HG02981 (cell line): ENCODE measurements at regions not wholly inside any gene's neighbourhood (a gene's known extent, or its start where the extent isn't known, plus 50 kb on each side); places are given as distances from the start of the nearest gene placed in this dataset.

ENCODE experiments used
- ATAC-seq: cut with Tn5 transposase; IDR thresholded peaks from one replicate; pipeline ENCODE4 v1.9.1; 2021; ENCODE audit warnings: mild to moderate bottlenecking, moderate library complexity; ENCODE audit not compliant: unreplicated experiment

GRCh38 chr5:62001640-62002039 lies 304.4 kb upstream of the KIF2A start:
- ATAC-seq, result no peak

- no peak for ATAC-seq
These were observed 303.6 kb upstream of the KIF2A start for GRCh38 chr5:62002436-62002835.

GRCh38 chr5:62005551-62005950 lies 300.5 kb upstream of the KIF2A start:
- no peak for ATAC-seq

DNA sequence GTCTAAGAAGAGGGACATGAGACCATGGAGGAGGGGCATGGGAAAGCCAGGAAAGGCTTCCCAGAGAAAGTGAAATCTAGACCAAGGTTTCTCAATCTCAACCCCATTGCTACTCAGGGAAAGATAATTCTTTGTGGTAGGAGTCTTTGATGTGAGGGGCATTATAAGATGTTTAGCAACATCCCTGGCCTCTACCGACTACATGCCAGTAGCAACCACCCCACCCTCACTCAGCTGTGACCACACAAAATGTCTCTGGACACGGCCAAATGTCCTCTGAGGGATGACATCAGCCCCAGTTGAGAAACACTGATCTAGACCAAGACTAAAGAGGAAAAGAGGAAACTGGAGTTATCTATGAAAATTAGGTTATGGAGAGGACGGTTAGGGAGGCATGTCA lies 298.5 kb upstream of the KIF2A start:
- ATAC-seq, result no peak

DNA sequence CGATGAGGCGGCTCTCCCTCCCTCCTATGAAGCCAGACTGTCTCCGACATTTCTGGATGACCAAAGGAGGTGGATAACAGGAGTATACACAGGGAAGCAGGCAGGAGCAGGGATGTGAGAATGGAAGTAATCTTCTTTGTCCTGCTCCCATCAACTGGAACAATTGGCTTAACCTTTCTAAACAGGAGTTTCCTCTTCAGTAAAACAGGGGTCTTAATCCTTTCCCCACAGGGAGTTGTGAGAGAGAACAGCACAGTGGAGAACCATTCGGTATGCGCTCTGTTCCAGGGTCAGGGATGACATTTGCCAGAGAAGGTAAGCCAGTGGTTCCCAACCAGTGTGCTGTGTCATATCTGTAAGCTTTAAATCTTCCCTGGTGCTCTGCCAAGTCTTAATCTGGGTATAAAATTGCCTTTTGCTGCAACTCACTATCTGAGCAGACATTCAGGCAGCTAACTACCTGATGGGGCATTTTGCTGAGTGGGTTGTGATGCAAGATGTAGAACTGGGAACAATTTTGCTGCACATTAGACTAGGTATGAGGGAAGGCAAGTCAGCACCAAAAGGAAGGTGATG lies 294.8 kb upstream of the KIF2A start:
- no peak for ATAC-seq

- ATAC-seq, result no peak
These were observed 288.9 kb upstream of the KIF2A start for GRCh38 chr5:62017092-62017491.

- ATAC-seq, result no peak
These were observed 276.7 kb upstream of the KIF2A start for GRCh38 chr5:62029303-62029702.

DNA sequence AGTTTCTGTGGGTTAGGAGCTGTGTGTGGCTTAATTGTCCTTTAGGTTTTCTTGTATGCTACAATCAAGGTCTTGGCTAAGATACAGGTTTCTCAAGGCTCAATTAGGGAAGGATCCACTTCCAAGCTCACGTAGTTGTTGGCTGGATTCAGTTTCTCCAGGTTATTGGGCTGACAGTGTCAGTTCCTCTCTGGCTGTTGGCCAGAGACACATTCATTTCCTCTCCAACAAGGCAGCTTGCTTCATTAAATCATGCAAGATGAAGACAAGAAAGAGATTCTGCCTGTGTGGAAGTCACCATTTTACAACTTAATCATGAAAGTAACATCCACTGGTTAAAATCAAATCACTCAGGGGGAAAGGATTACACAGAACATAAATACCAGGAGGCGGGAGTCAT lies 275.7 kb upstream of the KIF2A start:
- no peak for ATAC-seq

GRCh38 chr5:62038024-62038423 lies 268.0 kb upstream of the KIF2A start:
- no peak for ATAC-seq

DNA sequence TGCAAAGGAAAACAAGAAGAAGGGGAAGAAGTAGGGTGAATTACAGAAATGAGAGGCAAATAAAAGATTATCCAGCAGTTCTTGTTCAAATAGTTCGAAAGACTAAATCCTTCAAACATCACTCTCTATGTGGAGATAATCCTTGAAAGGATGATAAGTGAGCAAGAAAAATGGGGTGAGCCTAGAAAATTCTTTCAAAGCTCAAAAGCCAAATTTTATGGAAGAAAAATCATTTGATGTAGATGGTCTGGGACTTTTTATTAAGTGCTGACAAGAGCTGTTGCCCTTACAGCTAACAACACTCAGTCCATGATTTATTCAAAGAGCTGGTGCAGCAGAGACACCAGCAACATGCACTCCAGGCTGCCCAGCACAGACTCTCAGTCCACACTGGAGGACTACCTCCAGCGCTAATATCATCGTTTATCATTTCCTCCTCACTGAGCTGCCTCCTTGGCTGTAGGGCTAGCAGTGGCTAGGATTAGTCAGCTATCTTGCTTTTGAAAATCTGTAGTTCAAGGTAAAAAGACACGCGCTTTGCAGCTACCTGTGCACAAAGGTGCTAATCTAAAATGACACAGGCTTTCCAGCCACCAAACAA lies 264.8 kb upstream of the KIF2A start:
- no peak for ATAC-seq

- no peak for ATAC-seq
These were observed 264.0 kb upstream of the KIF2A start for GRCh38 chr5:62042007-62042406.

GRCh38 chr5:62043289-62044280 lies 262.4 kb upstream of the KIF2A start:
- ATAC-seq, result no peak

DNA sequence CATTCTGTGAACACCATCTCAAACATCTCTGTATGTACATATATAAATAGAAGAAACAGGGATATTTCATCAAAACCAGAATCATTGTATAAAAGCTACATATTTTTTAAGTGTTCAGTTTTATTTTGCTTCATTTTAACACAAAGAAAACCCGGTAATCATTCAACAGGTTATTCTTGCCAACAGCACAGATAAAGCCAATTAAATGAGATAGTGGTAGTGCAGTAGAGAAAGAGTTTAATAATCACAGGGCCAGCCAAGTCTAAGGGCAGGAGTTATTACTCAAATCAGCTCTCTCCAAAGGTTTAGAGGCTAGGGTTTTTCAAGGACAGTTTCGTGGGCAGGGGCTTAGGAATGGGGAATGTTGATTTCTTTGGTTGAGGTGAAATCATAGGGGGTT lies 261.0 kb upstream of the KIF2A start:
- no peak for ATAC-seq

GRCh38 chr5:62046191-62046590 lies 259.8 kb upstream of the KIF2A start:
- ATAC-seq, result no peak

- no peak for ATAC-seq
These were observed 254.3 kb upstream of the KIF2A start for GRCh38 chr5:62051747-62052146.

DNA sequence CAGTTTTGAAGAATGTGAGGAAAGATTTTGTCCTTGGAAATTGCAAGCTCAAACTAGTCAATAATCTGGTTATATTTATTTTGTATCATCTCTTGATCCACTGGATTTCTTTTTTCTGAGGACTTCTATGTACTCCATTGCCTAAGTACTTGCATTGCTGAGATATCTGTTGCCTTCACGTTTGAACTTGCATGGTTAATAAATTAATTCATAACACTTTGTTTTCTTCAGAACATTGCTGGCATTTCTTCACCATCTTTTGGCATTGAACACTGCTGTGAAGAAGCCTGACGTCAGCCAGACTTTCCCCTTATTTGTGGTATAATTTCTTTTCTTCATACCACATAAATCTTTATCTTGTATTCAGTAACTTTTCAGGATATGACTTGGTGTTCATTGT lies 246.0 kb upstream of the KIF2A start:
- no peak for ATAC-seq

DNA sequence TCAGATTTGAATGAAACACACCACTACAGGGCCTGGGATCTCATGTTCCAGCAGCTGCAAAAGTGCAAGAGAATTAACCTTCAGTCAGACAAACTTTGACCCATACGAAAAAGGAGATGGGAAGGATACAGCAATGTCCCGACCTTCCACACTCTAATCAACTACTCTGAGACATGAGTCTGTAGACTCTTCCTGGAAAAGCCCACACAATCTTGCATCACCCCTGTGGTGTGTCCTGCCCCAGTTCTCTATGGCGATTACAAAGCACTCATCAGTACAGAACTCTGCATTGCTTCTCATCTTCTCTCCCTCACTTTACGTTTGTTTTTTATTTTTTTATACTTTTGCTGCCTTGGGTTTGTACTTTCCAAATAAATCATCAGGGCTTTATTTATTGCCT lies 241.0 kb upstream of the KIF2A start:
- ATAC-seq, result no peak

- no peak for ATAC-seq
These were observed 239.2 kb upstream of the KIF2A start for GRCh38 chr5:62066761-62067277.

DNA sequence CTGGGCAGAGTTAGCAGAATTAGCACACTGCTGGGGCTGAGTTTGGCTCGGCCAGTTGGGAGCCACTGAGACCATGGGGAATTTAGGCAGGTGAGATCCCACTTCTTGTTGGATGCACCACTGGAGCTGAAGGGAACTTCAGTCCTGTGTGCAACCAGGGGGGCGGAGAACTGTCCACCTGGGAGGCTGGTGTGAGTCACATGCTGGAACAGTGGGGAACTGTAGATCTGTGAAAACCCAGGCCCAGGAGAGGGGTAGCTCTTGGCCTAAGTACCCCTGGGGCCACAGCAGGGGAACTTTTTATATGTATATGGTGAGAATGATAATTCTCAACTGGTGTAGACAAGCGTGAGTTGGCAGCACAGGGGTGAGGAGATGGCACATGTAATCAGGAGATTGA lies 237.5 kb upstream of the KIF2A start:
- ATAC-seq, result no peak

- no peak for ATAC-seq
These were observed 228.6 kb upstream of the KIF2A start for GRCh38 chr5:62077387-62077786.

GRCh38 chr5:62077823-62078550 lies 228.0 kb upstream of the KIF2A start:
- no peak for ATAC-seq
